Body of pancreas (tissue), 4 donors: ENCODE measurements at regions not wholly inside any gene's neighbourhood (a gene's known extent, or its start where the extent isn't known, plus 50 kb on each side); places are given as distances from the start of the nearest gene placed in this dataset.

Experiments used
- ATAC-seq: fragments of 150-250 bp; one replicate; pipeline ENCODE4 v1.9.1; 2016
- DNase-seq, 4 donors: peaks; one replicate each; pipeline ENCODE4 v3.0.0-alpha.2; 2019
- H3K27ac ChIP-seq, 4 donors: fragments of 200-600 bp; sonication (generic); 1 replicate in 3 of 4; 2 replicates in 1 of 4; pipeline versions ENCODE4 v1.5.1 to v1.6.1; 2016 to 2019; ENCODE audit warnings: mild to moderate bottlenecking in 1 of 4, mixed read lengths in 1 of 4, moderate library complexity in 1 of 4
- H3K27me3 ChIP-seq, 2 donors: fragments of 200-600 bp; sonication (generic); one replicate each; pipeline ENCODE4 v1.6.0; 2016; ENCODE audit warnings: mild to moderate bottlenecking in 1 of 2
- H3K36me3 ChIP-seq, 2 donors: fragments of 200-600 bp; sonication (generic); replicated peaks in 1 of 2; 2 replicates each; pipeline ENCODE4 v1.5.1; 2016; ENCODE audit warnings: low read depth in 2 of 2; ENCODE audit not compliant: insufficient read depth in 1 of 2
- H3K4me1 ChIP-seq: fragments of 200-600 bp; sonication (generic); one replicate; pipeline ENCODE4 v1.6.0; 2016
- H3K4me3 ChIP-seq, 2 donors: fragments of 200-600 bp; sonication (generic); 1 replicate in 1 of 2; 2 replicates in 1 of 2; pipeline ENCODE4 v1.5.1; 2016 to 2019
- H3K9me3 ChIP-seq, 3 donors: fragments of 200-600 bp; sonication (generic); 1 replicate in 2 of 3; 2 replicates in 1 of 3; pipeline ENCODE4 v1.5.1; 2016
- POLR2A ChIP-seq, 3 donors: fragments of 450-650 bp; IDR thresholded peaks; one replicate each; pipeline ENCODE4 v1.6.1; 2016; ENCODE audit warnings: antibody characterized with exemption in 3 of 3, mild to moderate bottlenecking in 2 of 3
- WGBS, 2 donors: methylation state at CpG; one replicate each; pipeline ENCODE4 v1.1.5; 2017; 5-methylcytosine and 5-hydroxymethylcytosine counted together
- intact Hi-C: fragments of 100-400 bp; cut with DNase I; formaldehyde crosslinking; loops from one replicate; pipeline ENCODE4 v1.15.1; 2023
- TF ChIP-seq, protein P1 (sequence below), 7 experiments: fragments of 450-650 bp in 4 of 7; fragments of 200-600 bp in 3 of 7; sonication (generic) in 3 of 7; IDR thresholded peaks; one replicate each; pipeline ENCODE4 v1.5.1; 2016 to 2019; ENCODE audit warnings: antibody characterized with exemption in 7 of 7

DNA sequence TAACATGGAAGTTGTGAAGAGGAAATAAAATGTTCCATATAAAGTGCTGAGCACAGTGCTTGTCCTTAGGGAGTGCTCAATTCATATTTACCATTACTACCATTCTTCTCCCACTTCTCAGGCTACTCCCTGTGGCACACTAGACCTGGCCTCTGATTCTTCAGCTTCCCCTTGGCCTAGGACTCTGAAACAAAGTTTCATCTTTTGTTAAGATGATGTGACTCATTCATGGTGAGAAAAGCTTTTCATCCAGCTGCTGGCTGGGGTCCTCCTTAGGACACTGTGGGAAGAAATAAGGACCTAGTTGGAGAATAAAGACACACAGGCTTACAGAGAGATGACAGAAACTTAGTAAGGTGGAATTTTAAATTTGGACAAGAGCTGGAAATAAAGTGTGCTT is 314.8 kb downstream of the CDC5L start:
- no peak for DNase-seq
- no peak overlapping the region for H3K27ac ChIP-seq
- H3K9me3 ChIP-seq, result no peaks in the 10 kb centered on the region
- H3K4me3 ChIP-seq, result no peak overlapping the region
- H3K27me3 ChIP-seq, result no peaks in the 10 kb centered on the region
- no peaks in the 10 kb centered on the region for H3K4me1 ChIP-seq
- TF ChIP-seq, protein P1, sequence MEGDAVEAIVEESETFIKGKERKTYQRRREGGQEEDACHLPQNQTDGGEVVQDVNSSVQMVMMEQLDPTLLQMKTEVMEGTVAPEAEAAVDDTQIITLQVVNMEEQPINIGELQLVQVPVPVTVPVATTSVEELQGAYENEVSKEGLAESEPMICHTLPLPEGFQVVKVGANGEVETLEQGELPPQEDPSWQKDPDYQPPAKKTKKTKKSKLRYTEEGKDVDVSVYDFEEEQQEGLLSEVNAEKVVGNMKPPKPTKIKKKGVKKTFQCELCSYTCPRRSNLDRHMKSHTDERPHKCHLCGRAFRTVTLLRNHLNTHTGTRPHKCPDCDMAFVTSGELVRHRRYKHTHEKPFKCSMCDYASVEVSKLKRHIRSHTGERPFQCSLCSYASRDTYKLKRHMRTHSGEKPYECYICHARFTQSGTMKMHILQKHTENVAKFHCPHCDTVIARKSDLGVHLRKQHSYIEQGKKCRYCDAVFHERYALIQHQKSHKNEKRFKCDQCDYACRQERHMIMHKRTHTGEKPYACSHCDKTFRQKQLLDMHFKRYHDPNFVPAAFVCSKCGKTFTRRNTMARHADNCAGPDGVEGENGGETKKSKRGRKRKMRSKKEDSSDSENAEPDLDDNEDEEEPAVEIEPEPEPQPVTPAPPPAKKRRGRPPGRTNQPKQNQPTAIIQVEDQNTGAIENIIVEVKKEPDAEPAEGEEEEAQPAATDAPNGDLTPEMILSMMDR (IDR thresholded peaks at IDR 0.05), result no peak
- TF ChIP-seq POLR2A (IDR thresholded peaks at IDR 0.05), result no peak
- intact Hi-C loops, result no loop called here
- no peaks in the 10 kb centered on the region for H3K36me3 ChIP-seq
- ATAC-seq, result no peak

DNA sequence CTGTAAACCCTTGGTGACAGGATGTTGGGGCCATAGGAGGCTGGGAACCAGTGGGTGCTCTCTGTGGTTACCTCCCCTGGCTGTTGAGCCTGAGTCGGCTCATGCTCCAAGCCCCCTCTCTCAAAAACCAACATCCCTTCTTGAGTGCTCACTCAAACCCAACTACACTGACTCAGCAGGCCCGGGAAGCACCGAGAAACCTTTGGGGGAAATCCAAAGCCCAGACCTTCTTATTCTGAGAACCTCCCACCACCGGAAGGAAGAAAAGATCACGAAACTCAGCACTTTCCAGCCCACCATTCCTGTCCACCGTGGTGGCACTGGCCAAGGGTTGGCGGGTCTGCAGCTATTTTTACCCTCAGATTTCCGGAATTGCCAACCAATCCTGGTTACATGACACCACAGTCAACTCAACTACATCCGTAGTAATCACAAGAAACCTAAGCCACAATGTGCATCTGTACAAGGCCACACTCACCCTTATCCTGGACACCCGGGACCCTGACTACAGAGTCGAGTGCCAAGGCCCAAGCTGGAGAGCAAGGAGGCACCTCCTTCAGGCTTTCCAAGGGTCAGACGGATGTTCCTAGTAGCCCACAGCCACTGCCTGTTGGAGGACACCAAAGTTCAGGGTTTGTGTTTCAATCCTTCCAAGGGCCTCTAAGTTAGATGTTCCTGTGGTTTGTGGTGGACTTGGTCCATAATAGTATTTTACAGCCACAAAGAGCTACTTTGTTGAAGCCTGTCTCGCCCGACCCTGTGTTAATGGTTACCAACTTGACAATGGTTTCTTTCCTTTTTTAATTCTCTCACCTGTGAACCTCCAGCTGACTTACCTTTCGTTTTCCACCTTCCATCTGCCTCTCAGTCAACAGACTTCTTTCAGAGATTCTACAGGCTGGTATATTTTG is 317.0 kb downstream of the CDC5L start:
- H3K4me1 ChIP-seq, result no peaks in the 10 kb centered on the region
- TF ChIP-seq, protein P1 (IDR thresholded peaks at IDR 0.05), result no peak
- TF ChIP-seq POLR2A (IDR thresholded peaks at IDR 0.05), result no peak
- no peaks in the 10 kb centered on the region for H3K27me3 ChIP-seq
- H3K27ac ChIP-seq, result no peak overlapping the region
- H3K9me3 ChIP-seq, result no peaks in the 10 kb centered on the region
- WGBS, 2 donors, result 72% methylated on average over 13 to 15 of the region's 15 CpGs
- no peak for DNase-seq
- ATAC-seq, result no peak
- intact Hi-C loops, result no loop called here
- no peak overlapping the region for H3K4me3 ChIP-seq
- H3K36me3 ChIP-seq, result no peaks in the 10 kb centered on the region

DNA sequence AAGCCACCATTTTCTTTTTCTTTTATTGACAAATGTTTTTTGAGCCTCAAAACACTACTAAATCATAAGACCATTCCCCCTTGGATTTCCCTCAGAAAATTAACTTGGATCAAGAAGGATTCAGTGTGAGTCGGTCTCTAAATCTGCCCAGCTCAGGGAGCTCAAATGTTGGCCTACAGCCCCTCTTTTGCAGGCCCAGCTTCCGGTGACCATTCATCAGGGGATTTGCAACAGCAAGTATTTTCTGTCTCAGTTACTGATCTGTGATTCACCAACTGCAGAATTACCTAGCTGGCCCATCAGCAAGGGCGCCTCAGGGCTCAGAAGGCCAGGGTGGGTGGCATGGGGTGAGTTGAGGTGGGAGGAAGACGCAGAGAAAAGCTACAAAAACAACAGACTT is 318.1 kb downstream of the CDC5L start:
- no peak for DNase-seq
- no peaks in the 10 kb centered on the region for H3K4me1 ChIP-seq
- intact Hi-C loops, result no loop called here
- TF ChIP-seq POLR2A (IDR thresholded peaks at IDR 0.05), result no peak
- TF ChIP-seq, protein P1 (IDR thresholded peaks at IDR 0.05), result no peak
- no peak for ATAC-seq
- no peaks in the 10 kb centered on the region for H3K27me3 ChIP-seq
- no peak overlapping the region for H3K27ac ChIP-seq
- no peaks in the 10 kb centered on the region for H3K9me3 ChIP-seq
- 86 to 91% methylated on average over 4 of the region's 4 CpGs for WGBS, 2 donors
- H3K36me3 ChIP-seq, result no peaks in the 10 kb centered on the region
- no peak overlapping the region for H3K4me3 ChIP-seq

DNA sequence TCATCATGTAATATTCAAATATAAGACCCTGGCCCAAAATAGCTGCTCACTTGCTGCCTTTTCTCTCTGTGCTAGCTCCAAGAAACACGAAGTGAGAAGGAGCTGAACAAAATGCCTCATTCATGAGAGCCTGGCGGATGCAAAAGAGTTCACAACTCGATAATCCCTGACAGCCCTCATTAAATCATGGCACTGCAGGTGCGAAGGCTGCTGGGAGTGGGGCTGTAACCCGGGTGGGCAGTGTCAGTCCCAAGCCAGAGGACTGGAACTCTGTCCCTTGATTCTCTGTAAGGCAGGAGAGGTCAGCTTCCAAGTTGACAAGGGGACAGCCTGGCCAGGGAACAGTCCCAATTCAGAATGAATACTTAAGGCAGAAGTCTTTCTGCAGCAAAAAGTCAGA is 318.5 kb downstream of the CDC5L start:
- Histone ChIP-seq H3K4me1 (no peaks in the 10 kb centered on the region), H3K36me3 (no peaks in the 10 kb centered on the region), H3K4me3 (no peak overlapping the region), H3K27ac (no peak overlapping the region), H3K9me3 (no peaks in the 10 kb centered on the region), H3K27me3 (no peaks in the 10 kb centered on the region)
- TF ChIP-seq POLR2A (IDR thresholded peaks at IDR 0.05), result no peak
- TF ChIP-seq, protein P1 (IDR thresholded peaks at IDR 0.05), result no peak
- 63 to 67% methylated on average over 5 of the region's 5 CpGs for WGBS, 2 donors
- intact Hi-C loops, result no loop called here
- DNase-seq (no peak), ATAC-seq (no peak)

DNA sequence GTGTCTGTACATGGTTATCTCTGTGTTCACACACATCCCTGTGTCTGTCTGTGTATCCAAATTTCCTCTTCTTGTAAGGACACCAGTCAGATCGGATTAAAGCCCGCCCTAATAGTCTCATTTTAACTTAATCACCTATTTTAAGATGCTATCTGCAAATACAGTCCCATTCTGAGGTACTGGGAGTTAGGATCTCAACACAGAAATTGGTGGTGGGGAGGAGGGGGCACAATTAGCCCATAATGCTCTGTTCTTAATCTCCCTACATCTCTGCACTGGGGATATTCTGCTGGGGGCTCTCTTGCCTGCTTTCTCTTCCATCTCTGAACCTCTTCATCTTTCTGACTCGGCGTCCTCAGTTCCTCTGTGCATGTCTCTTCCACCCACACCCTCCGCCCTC is 320.7 kb downstream of the CDC5L start:
- Histone ChIP-seq H3K9me3 (no peaks in the 10 kb centered on the region), H3K27ac (no peak overlapping the region), H3K4me1 (no peaks in the 10 kb centered on the region), H3K36me3 (no peaks in the 10 kb centered on the region), H3K27me3 (no peaks in the 10 kb centered on the region), H3K4me3 (no peak overlapping the region)
- no peak for TF ChIP-seq POLR2A (IDR thresholded peaks at IDR 0.05)
- intact Hi-C loops, result no loop called here
- ATAC-seq (no peak), DNase-seq (no peak)
- 80 to 91% methylated on average over 5 of the region's 5 CpGs for WGBS, 2 donors
